Testis (tissue), 2 donors: ENCODE measurements at regions not wholly inside any gene's neighbourhood (a gene's known extent, or its start where the extent isn't known, plus 50 kb on each side); places are given as distances from the start of the nearest gene placed in this dataset.

Experiments
- CTCF ChIP-seq, 3 experiments: fragments of 450-650 bp in 2 of 3; fragments of 200-600 bp in 1 of 3; sonication (generic) in 1 of 3; IDR thresholded peaks; one replicate each; pipeline ENCODE4 v1.5.1; 2016 to 2019; ENCODE audit warnings: antibody characterized with exemption in 3 of 3, mild to moderate bottlenecking in 2 of 3, moderate library complexity in 1 of 3
- POLR2A ChIP-seq: fragments of 450-650 bp; IDR thresholded peaks from one replicate; pipeline ENCODE4 v1.6.1; 2017; ENCODE audit warnings: antibody characterized with exemption, mild to moderate bottlenecking, moderate library complexity

- TF ChIP-seq POLR2A (no peak), CTCF (IDR thresholded peaks at IDR 0.05) (no peak)
Measured at GRCh38 chr2:57615855-57616556, 430.6 kb upstream of the VRK2 start.
